H9 (cell line): ENCODE measurements at regions not wholly inside any gene's neighbourhood (a gene's known extent, or its start where the extent isn't known, plus 50 kb on each side); places are given as distances from the start of the nearest gene placed in this dataset.

Experiments
- DNase-seq: peaks from one replicate; pipeline ENCODE4 v3.0.0-alpha.2; 2017
- H2AFZ ChIP-seq: one replicate; pipeline ENCODE4 v1.6.1; 2013; ENCODE audit warnings: mild to moderate bottlenecking, low read length, control low read depth, moderate library complexity
- H2AK5ac ChIP-seq: 2 replicates; pipeline ENCODE4 v1.6.1; 2013; ENCODE audit warnings: low read length, control low read depth, mixed read lengths; ENCODE audit not compliant: insufficient read length
- H2BK120ac ChIP-seq: one replicate; pipeline ENCODE4 v1.6.1; 2013; ENCODE audit warnings: low read depth, mild to moderate bottlenecking, low read length, control low read depth, inconsistent platforms; ENCODE audit not compliant: poor library complexity, severe bottlenecking
- H2BK12ac ChIP-seq: 2 replicates; pipeline ENCODE4 v1.6.1; 2013; ENCODE audit warnings: low read length, control low read depth, mixed read lengths, low read depth; ENCODE audit not compliant: insufficient read length
- H2BK15ac ChIP-seq: 2 replicates; pipeline ENCODE4 v1.6.1; 2013; ENCODE audit warnings: low read depth, low read length, control low read depth
- H2BK20ac ChIP-seq: one replicate; pipeline ENCODE4 v1.6.1; 2013; ENCODE audit warnings: low read depth, mild to moderate bottlenecking, low read length, control low read depth, inconsistent platforms; ENCODE audit not compliant: poor library complexity, severe bottlenecking
- H2BK5ac ChIP-seq: 2 replicates; pipeline ENCODE4 v1.6.1; 2013; ENCODE audit warnings: low read length, control low read depth, mixed read lengths; ENCODE audit not compliant: insufficient read length
- H3K14ac ChIP-seq: 2 replicates; pipeline ENCODE4 v1.6.1; 2013; ENCODE audit warnings: low read length, control low read depth; ENCODE audit not compliant: insufficient read depth
- H3K18ac ChIP-seq: 2 replicates; pipeline ENCODE4 v1.6.1; 2013; ENCODE audit warnings: low read depth, mild to moderate bottlenecking, mixed read lengths, low read length, control low read depth; ENCODE audit not compliant: insufficient read length
- H3K23ac ChIP-seq: 2 replicates; pipeline ENCODE4 v1.6.1; 2013; ENCODE audit warnings: low read length, control low read depth, mixed read lengths, low read depth; ENCODE audit not compliant: insufficient read length
- H3K23me2 ChIP-seq: 2 replicates; pipeline ENCODE4 v1.6.1; 2013; ENCODE audit warnings: low read depth, mild to moderate bottlenecking, mixed read lengths, low read length, control low read depth; ENCODE audit not compliant: insufficient read length, poor library complexity, severe bottlenecking
- H3K27ac ChIP-seq: 2 replicates; pipeline ENCODE4 v1.5.1; 2013; ENCODE audit warnings: low read length, control low read depth, mixed read lengths, low read depth; ENCODE audit not compliant: insufficient read length
- H3K27me3 ChIP-seq: 2 replicates; pipeline ENCODE4 v1.6.1; 2013; ENCODE audit warnings: low read length, control low read depth, inconsistent platforms; ENCODE audit not compliant: insufficient read depth
- H3K4ac ChIP-seq: 2 replicates; pipeline ENCODE4 v1.6.1; 2013; ENCODE audit warnings: low read depth, mild to moderate bottlenecking, control low read depth, inconsistent platforms, low read length, moderate library complexity
- H3K4me1 ChIP-seq: 2 replicates; pipeline ENCODE4 v1.6.1; 2013; ENCODE audit warnings: low read length, control low read depth, inconsistent platforms; ENCODE audit not compliant: insufficient read depth
- H3K4me2 ChIP-seq: 2 replicates; pipeline ENCODE4 v1.6.1; 2013; ENCODE audit warnings: low read length, control low read depth, mixed read lengths; ENCODE audit not compliant: insufficient read length, insufficient read depth
- H3K56ac ChIP-seq: 2 replicates; pipeline ENCODE4 v1.6.1; 2013; ENCODE audit warnings: low read depth, mild to moderate bottlenecking, mixed read lengths, low read length, control low read depth; ENCODE audit not compliant: insufficient read length
- H3K79me1 ChIP-seq: 2 replicates; pipeline ENCODE4 v1.6.1; 2013; ENCODE audit warnings: low read depth, mild to moderate bottlenecking, moderate library complexity, low read length, control low read depth, inconsistent platforms; ENCODE audit not compliant: insufficient read depth, poor library complexity, severe bottlenecking
- H3K79me2 ChIP-seq: 2 replicates; pipeline ENCODE4 v1.6.1; 2013; ENCODE audit warnings: low read length, control low read depth, inconsistent platforms; ENCODE audit not compliant: insufficient read depth
- H3K9ac ChIP-seq: 2 replicates; pipeline ENCODE4 v1.6.1; 2013; ENCODE audit warnings: low read length, control low read depth, mixed read lengths; ENCODE audit not compliant: insufficient read length; ENCODE audit errors: extremely low read depth
- H3K9me3 ChIP-seq: one replicate; pipeline ENCODE4 v1.6.1; 2013; ENCODE audit warnings: low read depth, low read length, inconsistent platforms; ENCODE audit not compliant: control insufficient read depth
- H3T11ph ChIP-seq: one replicate; pipeline ENCODE4 v1.6.1; 2013; ENCODE audit warnings: mild to moderate bottlenecking, low read length, control low read depth, inconsistent platforms
- H4K20me1 ChIP-seq: one replicate; pipeline ENCODE4 v1.6.1; 2013; ENCODE audit not compliant: control insufficient read depth, insufficient read length, insufficient read depth
- H4K5ac ChIP-seq: 2 replicates; pipeline ENCODE4 v1.6.1; 2013; ENCODE audit warnings: low read depth, mild to moderate bottlenecking, mixed read lengths, low read length, control low read depth; ENCODE audit not compliant: insufficient read length
- H4K8ac ChIP-seq: replicated peaks from 2 replicates; pipeline ENCODE4 v1.6.1; 2013; ENCODE audit warnings: low read length, control low read depth, mixed read lengths, low read depth; ENCODE audit not compliant: insufficient read length
- H4K91ac ChIP-seq: 2 replicates; pipeline ENCODE4 v1.6.1; 2013; ENCODE audit warnings: low read depth, mild to moderate bottlenecking, moderate library complexity, mixed read lengths, low read length, control low read depth; ENCODE audit not compliant: insufficient read length
- H3K27ac Mint-ChIP-seq, 3 experiments: 2 replicates in 2 of 3; 3 replicates in 1 of 3; pipeline ENCODE4 v1.8.0; 2020 to 2021; ENCODE audit warnings: mixed read lengths in 3 of 3, mild to moderate bottlenecking in 1 of 3, moderate library complexity in 1 of 3
- H3K27me3 Mint-ChIP-seq: 2 replicates; pipeline ENCODE4 v1.8.0; 2021; ENCODE audit warnings: low read depth, mild to moderate bottlenecking, moderate library complexity, mixed read lengths
- H3K36me3 Mint-ChIP-seq, 3 experiments: 2 replicates in 2 of 3; 3 replicates in 1 of 3; pipeline ENCODE4 v1.8.0; 2020 to 2021; ENCODE audit warnings: low read depth in 3 of 3, mixed read lengths in 3 of 3; ENCODE audit not compliant: insufficient read depth in 1 of 3
- H3K4me1 Mint-ChIP-seq, 2 experiments: 2 replicates each; pipeline ENCODE4 v1.8.0; 2020; ENCODE audit warnings: mixed read lengths in 2 of 2
- H3K4me3 Mint-ChIP-seq, 2 experiments: 2 replicates in 1 of 2; 3 replicates in 1 of 2; pipeline ENCODE4 v1.8.0; 2020 to 2021; ENCODE audit warnings: mild to moderate bottlenecking in 2 of 2, mixed read lengths in 2 of 2, moderate library complexity in 1 of 2
- H3K9me3 Mint-ChIP-seq, 2 experiments: 2 replicates in 1 of 2; 3 replicates in 1 of 2; pipeline ENCODE4 v1.8.0; 2020; ENCODE audit warnings: mild to moderate bottlenecking in 2 of 2, mixed read lengths in 2 of 2, moderate library complexity in 1 of 2
- CTCF ChIP-seq: fragments of 200-600 bp; sonication (generic); conservative IDR thresholded peaks from 3 replicates; pipeline ENCODE4 v1.8.0; 2021; ENCODE audit warnings: antibody characterized with exemption, mild to moderate bottlenecking
- WGBS: extraction: QIAGEN DNeasy Blood & Tissue Kit; methylation state at CpG from one replicate; pipeline ENCODE4 v1.1.7; 2013; ENCODE audit warnings: missing lambda C conversion rate, low lambda C conversion rate, mixed read lengths; ENCODE audit not compliant: insufficient read length; ENCODE audit errors: extremely low coverage; 5-methylcytosine and 5-hydroxymethylcytosine counted together

- Mint-ChIP-seq H3K36me3 (no peaks in the 10 kb centered on the region; a peak in 1 of 7 replicates), H3K4me1 (no peaks in the 10 kb centered on the region), H3K4me3 (no peak overlapping the region), H3K27me3 (peaks cover 16% of the 10 kb centered on the region), H3K9me3 (peaks cover 13 to 18% of the 10 kb centered on the region in 2 experiments; a peak in 4 of 5 replicates), H3K27ac (no peak overlapping the region)
- Histone ChIP-seq H3K4ac (no peak overlapping the region), H2AFZ (no peak overlapping the region), H3K4me2 (no peak overlapping the region), H2BK5ac (no peak overlapping the region), H3K56ac (no peak overlapping the region), H3K23ac (no peak overlapping the region), H3K9ac (no peak overlapping the region), H3K9me3 (no peaks in the 10 kb centered on the region), H2BK120ac (no peak overlapping the region), H3K79me1 (no peaks in the 10 kb centered on the region), H4K91ac (no peak overlapping the region), H3K4me1 (no peaks in the 10 kb centered on the region), H2BK15ac (no peak overlapping the region), H3K27me3 (no peaks in the 10 kb centered on the region), H3K14ac (no peak overlapping the region), H3T11ph (no peak overlapping the region), H4K20me1 (no peaks in the 10 kb centered on the region), H4K5ac (no peak overlapping the region), H3K27ac (no peak overlapping the region), H2AK5ac (no peak overlapping the region), H2BK12ac (no peak overlapping the region), H4K8ac (no peak overlapping the region), H3K79me2 (no peaks in the 10 kb centered on the region), H2BK20ac (no peak overlapping the region), H3K23me2 (no peaks in the 10 kb centered on the region), H3K18ac (no peak overlapping the region)
- no peak for DNase-seq
- TF ChIP-seq CTCF, result no peak
- no CpG with 5 or more reads among the region's 14 CpGs for WGBS
Measured at GRCh38 chr9:134565316-134565915, 76.2 kb upstream of the COL5A1 start.
